ENCODE measurements at regions not wholly inside any gene's neighbourhood (a gene's known extent, or its start where the extent isn't known, plus 50 kb on each side); places are given as distances from the start of the nearest gene placed in this dataset.

DNA sequence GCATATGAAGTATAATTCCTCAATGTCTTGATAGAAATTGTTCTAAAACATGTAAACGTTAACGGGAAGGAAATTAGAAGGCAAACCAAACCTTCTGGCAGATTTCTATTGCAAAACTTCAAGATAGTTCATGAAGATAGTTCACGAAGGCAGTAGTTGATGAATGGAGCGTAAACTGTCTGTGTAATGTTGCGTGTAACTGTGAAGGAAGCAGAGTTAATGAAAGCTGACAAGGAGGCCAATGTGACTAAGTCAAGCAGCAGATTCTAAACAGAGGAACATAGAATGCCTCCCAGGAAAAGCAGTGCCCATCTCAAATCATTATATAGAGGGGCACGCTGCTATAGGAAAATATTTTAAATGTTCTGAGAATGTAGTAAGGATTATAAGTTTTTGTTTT lies 659.7 kb upstream of the IGFBP3 start:
- DNase-seq (ENCODE audit: low read depth in 3 of 3), result no peak

DNA sequence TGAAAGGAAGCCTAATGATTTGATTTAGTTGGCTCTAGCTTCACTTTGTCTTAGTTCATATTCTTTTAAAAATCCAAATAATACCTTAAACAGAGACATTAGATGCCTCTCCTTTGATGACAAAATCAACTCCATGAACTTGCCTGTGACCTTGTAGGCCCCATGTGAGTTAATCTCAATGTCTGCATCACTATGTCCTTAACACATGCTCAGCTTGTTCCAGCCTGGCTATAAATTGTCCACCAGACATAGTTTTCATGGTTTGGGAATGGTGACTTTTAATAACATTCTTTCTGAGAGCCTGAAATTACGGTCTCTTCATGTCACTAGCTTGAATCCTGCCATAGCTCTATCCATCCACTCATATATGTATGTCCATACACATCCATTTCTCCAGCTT lies 656.3 kb upstream of the IGFBP3 start:
- no peak for DNase-seq (ENCODE audit: low read depth in 3 of 3)

DNA sequence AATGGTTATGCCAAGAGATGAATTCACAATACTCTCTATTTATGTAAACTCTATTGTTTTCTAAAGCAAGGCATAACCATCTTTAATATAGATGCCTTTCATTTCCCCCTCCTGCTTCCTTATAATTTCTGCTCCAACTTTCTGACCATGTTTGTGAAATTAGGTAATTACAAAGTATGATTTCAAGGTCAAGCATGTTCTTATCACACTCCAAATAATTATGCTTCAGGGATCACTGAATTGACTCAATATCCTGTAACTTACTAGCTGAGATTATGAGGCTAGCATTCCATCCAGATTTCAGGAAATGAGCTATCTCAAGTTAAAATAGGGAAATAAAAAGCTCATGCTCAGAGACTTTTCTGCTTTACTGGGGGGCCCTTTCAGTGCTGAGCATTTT lies 655.9 kb upstream of the IGFBP3 start:
- DNase-seq (ENCODE audit: low read depth in 3 of 3), result no peak

DNA sequence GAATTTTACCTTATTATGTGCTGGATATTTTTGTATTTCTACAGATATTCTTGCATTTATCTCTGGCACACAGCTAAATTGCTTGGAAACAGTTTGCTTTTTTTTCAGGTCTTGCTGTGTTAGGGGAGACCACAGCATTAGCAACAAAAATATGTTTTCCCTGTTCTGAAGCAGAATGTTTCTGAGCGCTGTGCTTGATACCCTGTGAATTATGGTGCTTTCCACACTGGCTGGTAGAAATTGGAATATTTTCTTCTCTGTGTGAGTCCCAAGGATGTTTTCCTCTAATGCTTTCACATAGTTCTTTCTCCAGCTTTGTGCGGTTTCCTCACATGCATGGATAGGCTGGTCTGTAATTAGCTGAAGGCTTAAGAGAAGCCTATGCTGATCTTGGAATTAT lies 651.6 kb upstream of the IGFBP3 start:
- DNase-seq (ENCODE audit: low read depth in 3 of 3), result no peak

DNA sequence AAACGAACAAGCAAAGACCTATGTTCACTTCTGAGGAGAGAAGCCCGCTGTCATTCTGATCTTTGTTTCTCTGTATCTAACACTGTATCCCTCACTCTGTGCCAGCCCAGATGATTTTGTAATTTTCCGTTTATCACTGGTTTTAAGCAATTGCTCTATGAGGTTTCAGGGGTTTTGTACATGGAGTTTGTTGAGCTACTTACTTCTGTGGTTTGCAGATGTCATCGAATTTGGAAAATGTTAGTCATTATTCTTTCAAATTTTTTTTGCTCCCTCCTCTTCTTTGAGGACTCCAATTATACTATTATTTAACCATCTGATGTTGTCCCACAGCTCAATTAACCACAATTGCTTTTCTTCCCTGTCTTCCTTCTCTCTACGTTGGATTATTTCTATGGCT lies 650.9 kb upstream of the IGFBP3 start:
- DNase-seq (ENCODE audit: low read depth in 3 of 3), result no peak

DNA sequence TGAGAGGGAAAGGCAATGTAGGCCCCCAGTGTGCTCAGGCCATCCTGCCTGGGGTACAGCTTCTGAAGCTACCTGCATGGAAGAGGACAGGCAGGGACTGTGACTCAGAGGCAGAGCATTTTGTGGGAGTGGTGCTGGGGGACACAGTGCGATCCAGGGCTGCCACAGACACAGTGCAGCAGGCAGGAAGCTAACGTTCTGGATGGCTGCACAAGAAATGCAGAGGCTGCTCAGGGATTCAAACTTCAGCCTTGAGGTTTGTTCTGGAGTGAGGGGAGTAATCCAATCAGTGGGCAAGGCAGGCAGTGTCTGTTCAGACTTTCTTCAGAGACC lies 648.0 kb upstream of the IGFBP3 start:
- no peak for DNase-seq (ENCODE audit: low read depth in 3 of 3)

DNA sequence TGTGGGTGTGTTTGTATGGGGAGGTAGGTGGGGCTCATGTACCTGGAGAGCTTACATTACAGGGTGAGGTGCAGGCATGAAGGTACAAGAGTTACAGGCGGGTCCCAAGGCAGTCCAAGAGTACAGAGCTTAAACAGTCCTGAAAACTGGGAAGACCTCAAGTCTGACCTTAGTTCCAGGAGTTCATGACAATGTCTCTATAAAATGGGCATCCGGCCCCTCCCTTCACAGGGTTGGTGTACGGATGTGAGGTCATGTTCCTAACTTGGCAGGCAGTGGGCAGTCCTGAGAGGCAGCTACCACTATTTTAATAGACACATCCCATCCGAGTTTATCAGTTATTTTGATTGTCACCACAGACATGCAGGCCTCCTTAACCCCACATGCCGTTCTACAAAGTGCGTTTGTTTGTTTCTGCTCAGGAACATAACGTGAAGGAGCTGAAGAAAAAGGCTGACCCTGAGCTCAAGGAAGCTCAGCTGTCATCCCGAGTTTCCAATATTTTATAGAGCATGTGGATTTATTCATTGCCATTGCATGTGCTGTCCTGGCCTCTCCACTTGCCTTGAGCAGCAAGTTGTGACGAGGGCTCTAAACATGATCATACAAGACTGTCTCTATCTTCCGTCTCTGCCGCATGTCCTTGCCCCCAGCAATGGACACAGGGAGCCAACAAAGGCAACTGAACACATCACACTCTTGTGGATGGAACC lies 647.5 kb upstream of the IGFBP3 start:
- no peak for DNase-seq (ENCODE audit: low read depth in 3 of 3)

DNA sequence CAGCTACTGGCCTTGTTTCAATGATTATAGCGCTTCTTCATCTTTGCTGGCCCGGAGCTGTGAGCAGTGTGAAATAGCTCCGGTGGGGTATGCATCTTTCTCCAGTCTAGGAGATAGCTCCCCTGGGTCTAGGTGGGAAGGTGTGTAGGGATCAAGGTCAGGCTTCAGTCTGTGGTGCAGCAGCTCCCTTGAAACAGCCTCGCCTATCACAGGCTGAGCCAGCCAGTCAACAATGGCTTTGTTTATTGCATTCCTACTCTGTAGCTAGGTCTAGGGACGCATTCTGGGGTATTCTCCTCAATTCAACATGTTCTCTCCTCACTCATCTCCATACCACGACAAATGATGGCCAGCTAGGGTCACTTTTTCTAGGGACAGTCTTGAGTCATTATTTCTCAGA lies 646.8 kb upstream of the IGFBP3 start:
- DNase-seq (ENCODE audit: low read depth in 3 of 3), result no peak

DNA sequence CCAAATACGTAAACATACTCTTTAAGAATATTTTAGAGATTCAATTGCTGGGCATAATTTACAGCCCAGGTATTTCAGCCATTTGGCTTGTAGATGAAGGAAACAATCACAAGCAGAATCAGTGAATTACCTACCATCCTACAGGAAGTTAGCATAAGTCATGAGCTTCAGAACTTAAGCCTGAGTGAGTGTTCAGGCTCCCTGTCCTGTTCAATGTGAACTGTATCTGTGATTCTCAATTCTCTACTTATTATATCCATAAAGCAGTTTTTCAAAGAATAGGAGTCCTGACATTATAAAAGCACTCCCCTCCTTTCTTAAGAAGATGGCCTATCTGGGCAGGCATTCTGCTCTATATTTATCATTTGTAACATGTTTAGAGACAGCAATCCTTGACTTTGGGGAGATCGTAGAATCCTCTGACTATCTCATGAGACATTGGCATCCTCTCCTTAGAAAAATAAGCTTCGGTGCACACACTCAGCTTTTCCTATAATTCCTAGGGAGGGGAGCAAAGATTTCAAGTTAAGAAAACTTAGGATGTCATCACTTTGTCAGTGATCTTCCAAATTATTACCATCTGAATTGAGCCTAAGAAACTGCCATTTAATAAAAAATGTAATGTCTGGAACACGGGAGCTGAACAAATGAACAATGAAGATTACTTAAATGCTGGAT lies 645.2 kb upstream of the IGFBP3 start:
- DNase-seq (ENCODE audit: low read depth in 3 of 3), result no peak

DNA sequence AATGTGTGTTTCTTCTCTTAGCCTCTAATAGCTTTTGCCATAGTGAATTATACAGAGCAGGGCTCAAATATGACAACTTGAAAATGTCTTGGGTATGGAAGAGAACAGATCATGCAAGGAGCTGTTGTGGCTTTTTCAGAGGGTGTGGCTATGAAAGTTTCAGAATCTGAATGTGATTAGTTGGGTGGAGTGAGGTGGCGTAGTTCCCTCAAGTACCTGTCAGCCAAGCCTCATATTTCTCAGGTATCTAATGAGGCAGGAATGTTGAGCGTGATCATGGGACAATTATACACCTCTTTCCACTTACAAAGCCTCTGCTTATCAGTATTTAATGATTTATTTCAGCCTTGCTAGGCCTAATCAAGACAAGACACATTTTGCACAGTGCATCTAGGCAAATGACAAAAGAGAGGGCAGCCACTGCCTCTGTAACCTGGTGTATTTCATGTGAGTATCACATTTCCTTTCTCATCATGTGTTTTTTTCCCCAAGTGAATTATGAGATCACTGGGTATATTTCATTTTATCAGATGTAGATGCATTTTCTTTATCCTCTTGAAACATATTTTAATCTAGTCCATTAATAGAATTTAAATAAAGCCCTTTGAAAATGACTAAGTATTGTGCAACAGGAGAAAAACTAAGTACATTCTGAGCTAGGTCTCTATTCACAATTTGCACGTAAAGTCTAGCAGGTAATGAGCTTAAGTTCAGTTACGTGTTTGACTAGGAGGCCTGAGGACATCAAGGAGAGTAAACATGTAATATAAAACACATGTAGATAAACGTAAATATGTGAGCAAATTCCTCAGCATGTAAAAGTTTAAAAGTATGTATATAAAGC lies 644.4 kb upstream of the IGFBP3 start:
- DNase-seq (ENCODE audit: low read depth in 3 of 3), result no peak

DNA sequence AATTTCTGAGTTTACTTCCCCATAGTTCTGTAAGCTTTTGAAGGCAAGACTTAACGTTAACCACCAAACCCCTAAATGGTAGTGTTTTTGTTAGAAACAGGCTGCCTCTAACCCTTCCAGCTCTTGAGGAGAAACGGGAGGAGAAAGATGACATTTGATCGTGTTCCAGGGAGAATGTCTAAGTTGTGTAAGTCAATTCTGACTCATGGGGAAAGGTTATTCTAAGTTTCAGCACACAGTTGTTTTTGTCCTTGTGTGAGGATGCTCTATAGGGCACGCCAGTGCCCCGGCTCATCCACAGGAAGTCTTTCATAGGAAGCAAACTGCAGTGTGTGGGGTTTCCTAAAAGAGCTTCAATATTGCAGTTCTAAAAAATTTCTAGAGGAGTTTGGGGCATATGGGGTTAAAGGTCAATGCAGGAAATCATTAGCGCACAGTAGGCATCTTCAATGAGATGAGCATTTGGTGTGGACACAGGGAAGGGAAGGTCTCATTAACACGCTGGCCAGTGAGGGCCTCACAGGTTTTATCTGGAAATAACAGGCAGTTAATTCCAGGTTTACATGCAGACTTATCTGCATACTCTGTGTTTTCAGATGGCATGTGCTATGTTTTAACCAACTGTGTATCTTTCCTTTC lies 638.2 kb upstream of the IGFBP3 start:
- DNase-seq (ENCODE audit: low read depth in 3 of 3), result no peak

DNA sequence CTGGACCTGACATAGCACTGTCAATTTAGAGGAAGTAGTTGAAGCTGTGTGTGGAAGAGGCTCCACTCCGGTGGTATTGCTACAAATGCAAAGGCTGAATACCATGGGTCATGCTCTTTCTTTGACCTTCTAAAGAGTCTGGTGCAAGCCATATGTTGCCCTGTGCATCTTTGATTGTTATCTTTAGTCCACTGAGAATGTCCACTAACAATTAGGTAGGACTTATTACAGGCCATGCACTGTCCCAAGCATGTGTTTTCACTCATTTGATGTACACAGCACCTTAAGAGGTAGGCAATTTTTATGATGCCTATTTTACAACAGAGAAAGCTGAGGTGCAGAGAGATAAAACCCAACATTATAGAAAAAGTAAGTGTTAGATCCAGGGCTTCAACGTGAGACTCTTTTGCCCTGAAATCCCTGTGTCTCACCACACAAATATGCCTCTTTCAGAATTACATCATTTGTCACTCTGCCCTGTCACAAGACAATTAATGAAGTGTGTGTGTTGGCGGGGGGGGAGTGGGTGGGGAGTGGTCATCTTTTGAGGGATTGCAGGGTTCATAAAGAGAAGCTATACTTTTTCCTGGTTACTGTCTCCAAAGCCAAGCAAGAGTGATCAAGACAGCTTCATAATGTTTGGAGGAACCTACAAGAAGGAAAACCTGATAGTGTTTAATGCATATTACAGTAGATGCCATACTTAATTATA lies 637.6 kb upstream of the IGFBP3 start:
- no peak for DNase-seq (ENCODE audit: low read depth in 3 of 3)

DNA sequence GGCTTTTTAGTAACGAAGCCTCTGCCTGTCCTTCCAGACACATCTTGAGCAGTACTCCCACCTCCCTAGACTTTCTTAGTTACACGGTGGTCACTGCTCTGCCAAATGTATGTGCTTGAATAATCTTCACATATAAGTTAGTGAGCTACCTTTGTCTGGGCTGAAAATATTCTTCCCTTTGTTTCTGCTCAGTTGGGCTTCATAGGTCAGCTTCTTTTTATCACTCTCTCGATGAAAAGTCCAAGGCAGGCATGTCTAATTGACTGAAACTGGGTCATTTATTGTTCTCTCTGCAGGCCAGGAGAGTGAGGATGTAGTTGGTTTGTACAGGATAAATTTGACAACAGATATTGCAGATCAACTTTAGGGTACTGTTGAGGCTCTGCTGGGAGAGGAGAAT lies 636.7 kb upstream of the IGFBP3 start:
- no peak for DNase-seq (ENCODE audit: low read depth in 3 of 3)

DNA sequence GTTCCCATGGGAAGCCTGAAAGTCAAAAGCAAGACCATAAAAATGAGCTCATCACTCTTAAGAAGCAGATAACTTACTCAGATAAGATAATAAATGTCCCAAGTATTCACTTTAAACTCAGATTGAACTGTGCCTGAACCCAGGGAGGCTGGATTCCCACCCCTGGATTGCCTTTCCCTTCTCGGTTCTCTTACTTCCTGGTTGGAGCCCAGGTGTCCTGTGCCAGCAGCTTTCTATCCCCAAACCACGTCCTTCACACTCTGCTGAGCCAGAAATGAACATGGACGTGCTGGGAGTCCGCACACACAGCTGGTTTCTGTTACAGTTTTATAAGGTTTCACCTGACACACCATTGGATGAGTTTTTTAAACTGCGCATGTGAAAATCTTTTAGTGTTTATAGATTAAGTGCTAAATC lies 636.2 kb upstream of the IGFBP3 start:
- DNase-seq (ENCODE audit: low read depth in 3 of 3), result no peak

DNA sequence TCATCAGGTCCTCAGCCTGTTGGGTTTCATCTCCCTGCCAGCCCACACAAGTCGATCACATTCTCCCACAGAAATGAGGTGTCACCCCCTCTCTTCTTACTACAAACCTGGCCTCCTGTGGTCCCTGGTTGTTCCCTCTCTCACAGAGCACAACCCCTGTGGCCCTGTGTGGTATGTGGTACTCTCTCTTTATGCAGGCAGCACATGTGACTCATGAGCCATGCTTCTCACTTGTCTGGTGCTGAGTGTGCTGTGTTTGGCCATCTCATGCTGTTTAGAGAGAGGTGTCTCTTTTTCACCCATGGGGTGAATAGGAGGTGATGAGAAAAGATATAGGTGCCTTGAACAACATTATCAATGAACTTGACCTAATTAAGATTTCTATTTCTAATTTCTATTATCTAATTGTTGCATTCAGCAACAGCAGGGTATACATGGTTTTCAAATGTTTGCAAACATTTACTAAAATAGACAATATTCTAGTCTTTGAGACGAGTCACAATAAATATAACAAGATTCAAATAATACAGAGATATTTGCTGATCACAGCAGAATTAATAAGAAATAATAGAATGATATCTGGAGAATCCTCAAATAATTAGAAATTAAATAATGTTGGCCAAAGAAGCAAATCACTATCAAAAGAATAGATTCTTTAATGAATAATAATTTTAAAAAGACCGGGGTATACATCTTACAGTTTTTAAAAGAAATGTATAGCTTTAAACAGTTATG lies 633.8 kb upstream of the IGFBP3 start:
- no peak for DNase-seq (ENCODE audit: low read depth in 3 of 3)

DNA sequence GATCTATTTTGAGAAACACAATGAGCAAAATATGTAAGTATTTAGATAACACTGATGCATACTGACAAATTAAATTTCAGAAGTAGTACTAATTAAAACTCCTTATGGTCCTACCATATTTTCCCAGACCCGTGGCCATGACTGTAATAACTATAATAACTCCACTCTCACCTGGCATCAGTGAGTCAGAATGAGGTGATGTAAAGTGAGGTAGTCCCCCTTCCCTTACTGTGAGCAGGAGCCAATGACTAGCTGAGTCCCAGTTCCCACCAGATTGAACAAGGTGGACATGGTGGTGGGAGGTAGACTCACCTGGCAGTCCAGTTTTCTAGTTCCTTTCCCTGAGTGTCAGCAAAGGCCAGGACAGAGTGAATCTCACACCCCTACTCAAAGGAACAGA lies 630.5 kb upstream of the IGFBP3 start:
- DNase-seq (ENCODE audit: low read depth in 3 of 3), result no peak

DNA sequence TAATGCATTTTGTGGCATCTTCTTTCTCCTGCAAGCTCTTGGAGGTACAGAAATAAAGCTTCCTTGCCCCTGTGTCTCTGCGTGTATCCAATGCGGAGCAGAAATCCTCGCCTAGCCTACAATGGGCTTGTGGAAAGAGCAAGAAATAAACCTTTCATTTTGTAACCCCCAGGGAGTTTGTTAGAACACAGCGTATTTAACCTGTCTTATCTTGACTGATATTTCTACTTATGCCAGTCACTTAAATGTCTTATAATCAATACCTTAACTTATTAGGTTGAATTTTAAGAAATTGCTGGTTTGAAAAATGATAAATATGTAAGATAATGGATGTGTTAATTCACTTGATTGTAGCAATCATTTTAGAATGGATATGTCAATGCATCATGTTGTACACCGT lies 629.8 kb upstream of the IGFBP3 start:
- DNase-seq (ENCODE audit: low read depth in 3 of 3), result no peak

DNA sequence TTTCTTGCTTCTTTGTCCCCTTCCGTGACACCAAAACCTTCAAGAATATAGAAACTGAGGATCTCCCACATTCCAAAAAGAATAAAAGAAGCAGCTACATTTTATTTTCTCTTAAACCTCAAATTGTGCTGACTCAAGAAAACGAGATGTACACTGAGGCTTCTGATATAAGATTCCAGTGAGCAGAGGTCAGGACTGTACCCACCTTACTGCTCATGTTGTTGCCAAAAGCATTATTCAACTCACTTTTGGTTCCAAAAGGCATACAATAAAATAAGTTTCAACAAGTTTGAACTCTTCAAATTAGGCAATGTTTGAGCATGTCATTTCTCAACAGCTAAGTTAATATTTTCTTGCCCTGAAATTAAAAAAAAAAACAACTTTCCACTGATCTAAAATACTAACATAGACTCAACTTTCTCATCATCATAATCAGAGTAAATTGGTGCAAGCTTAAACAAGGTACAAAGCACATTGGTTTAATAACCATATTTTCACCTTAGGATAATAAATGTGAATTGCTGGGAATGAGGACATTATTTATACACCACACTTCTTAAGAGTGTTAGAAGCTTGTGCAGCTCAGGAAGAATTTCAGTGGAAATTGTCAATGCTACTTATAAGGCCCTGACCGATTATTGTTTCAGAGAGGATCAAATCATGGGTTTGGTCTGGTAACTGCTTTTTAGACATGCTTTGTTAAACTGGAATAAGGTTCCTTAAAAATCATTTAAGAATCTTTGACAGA lies 629.0 kb upstream of the IGFBP3 start:
- DNase-seq (ENCODE audit: low read depth in 3 of 3), result no peak

DNA sequence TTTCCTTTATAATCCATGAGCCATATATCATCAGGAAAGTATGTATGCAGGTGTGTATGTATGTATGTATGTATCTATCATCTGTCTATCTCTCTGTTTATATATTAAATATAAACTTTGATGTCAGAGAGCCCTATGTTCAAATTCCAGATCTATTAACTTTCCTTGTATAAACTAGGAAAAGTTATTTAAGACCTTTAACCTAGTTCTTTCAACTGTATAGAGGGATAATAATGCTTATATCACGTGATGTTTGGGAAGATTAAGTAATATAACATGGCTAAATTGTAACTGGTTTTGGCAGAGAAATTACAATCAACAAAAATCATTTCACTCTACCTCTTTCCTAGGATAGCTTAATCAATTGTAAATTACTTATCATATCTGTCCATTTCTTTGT lies 628.3 kb upstream of the IGFBP3 start:
- no peak for DNase-seq (ENCODE audit: low read depth in 3 of 3)

DNA sequence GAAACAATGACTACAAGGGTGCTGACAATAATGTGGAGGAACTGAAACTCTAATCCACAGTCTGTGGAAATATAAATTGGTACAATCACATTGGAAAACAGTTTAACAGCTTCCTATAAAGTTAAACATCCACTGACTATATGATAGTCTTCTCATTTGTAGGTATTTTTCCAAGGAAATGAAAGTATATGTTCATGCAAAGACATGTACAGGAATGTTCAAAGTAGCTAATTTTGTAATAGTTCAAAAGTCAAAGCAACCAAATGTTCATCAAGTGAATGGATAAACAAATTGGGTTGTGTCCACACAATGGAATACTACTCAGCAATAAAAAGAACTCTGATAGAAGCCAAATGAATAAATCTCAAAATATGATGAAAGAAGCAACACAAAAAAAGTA lies 626.0 kb upstream of the IGFBP3 start:
- no peak for DNase-seq (ENCODE audit: low read depth in 3 of 3)
